ENCODE measurements at regions not wholly inside any gene's neighbourhood (a gene's known extent, or its start where the extent isn't known, plus 50 kb on each side); places are given as distances from the start of the nearest gene placed in this dataset.

GRCh38 chr2:101556033-101556459, 81.1 kb upstream of the RFX8 start:
- DNase-seq (ENCODE audit: low spot score): no peak

GRCh38 chr2:101551336-101551888, 76.5 kb upstream of the RFX8 start:
- no peak for DNase-seq (ENCODE audit: low spot score)

GRCh38 chr2:101550555-101550954, 75.6 kb upstream of the RFX8 start:
- DNase-seq (ENCODE audit: low spot score): no peak

GRCh38 chr2:101549371-101549770, 74.5 kb upstream of the RFX8 start:
- DNase-seq (ENCODE audit: low spot score): no peak

- no peak for DNase-seq (ENCODE audit: low spot score)
Observed at GRCh38 chr2:101546376-101547058, 71.6 kb upstream of the RFX8 start.

- DNase-seq (ENCODE audit: low spot score): no peak
Observed at GRCh38 chr2:101545950-101546349, 71.0 kb upstream of the RFX8 start.

- DNase-seq (ENCODE audit: low spot score): no peak
Observed at GRCh38 chr2:101540518-101540917, 65.6 kb upstream of the RFX8 start.

GRCh38 chr2:101538076-101538475, 63.2 kb upstream of the RFX8 start:
- DNase-seq (ENCODE audit: low spot score): no peak

GRCh38 chr2:101534149-101534611, 59.3 kb upstream of the RFX8 start:
- no peak for DNase-seq (ENCODE audit: low spot score)

- peak; percentile 97 for DNase-seq (ENCODE audit: low spot score)
Observed at GRCh38 chr2:101533561-101534148, 58.7 kb upstream of the RFX8 start.

GRCh38 chr2:101528501-101528900, 53.6 kb upstream of the RFX8 start:
- DNase-seq (ENCODE audit: low spot score): no peak

- no peak for DNase-seq (ENCODE audit: low spot score)
Observed at GRCh38 chr2:101524806-101525430, 50.0 kb upstream of the RFX8 start.
